Neural progenitor cell (in vitro differentiated cells): ENCODE measurements at regions not wholly inside any gene's neighbourhood (a gene's known extent, or its start where the extent isn't known, plus 50 kb on each side); places are given as distances from the start of the nearest gene placed in this dataset.

Source experiments
- DNase-seq: peaks from one replicate; pipeline ENCODE4 v3.0.0-alpha.2; 2016; ENCODE audit warnings: low spot score
- H2AFZ ChIP-seq: fragments of 200-600 bp; sonication (generic); replicated peaks from 2 replicates; pipeline ENCODE4 v1.6.1; 2016; ENCODE audit warnings: antibody characterized with exemption
- H3F3A ChIP-seq: fragments of 200-600 bp; sonication (generic); 2 replicates; pipeline ENCODE4 v1.6.1; 2016; ENCODE audit warnings: antibody characterized with exemption, low read depth
- H3K27ac ChIP-seq: fragments of 200-600 bp; sonication (generic); 2 replicates; pipeline ENCODE4 v1.5.1; 2016; ENCODE audit warnings: mild to moderate bottlenecking
- H3K27me3 ChIP-seq: fragments of 200-600 bp; sonication (generic); 2 replicates; pipeline ENCODE4 v1.6.1; 2016; ENCODE audit warnings: mild to moderate bottlenecking, moderate library complexity
- H3K36me3 ChIP-seq: fragments of 200-600 bp; sonication (generic); 2 replicates; pipeline ENCODE4 v1.5.1; 2016
- H3K4me1 ChIP-seq: fragments of 200-600 bp; sonication (generic); 2 replicates; pipeline ENCODE4 v1.6.1; 2016; ENCODE audit warnings: mixed run types
- H3K4me2 ChIP-seq: fragments of 200-600 bp; sonication (generic); 2 replicates; pipeline ENCODE4 v1.6.1; 2016
- H3K4me3 ChIP-seq: fragments of 200-600 bp; sonication (generic); 2 replicates; pipeline ENCODE4 v1.5.1; 2016
- H3K79me2 ChIP-seq: fragments of 200-600 bp; sonication (generic); 2 replicates; pipeline ENCODE4 v1.6.1; 2016; ENCODE audit warnings: low read depth
- H3K9ac ChIP-seq: fragments of 200-600 bp; sonication (generic); 2 replicates; pipeline ENCODE4 v1.6.1; 2016
- H3K9me3 ChIP-seq: fragments of 200-600 bp; sonication (generic); 2 replicates; pipeline ENCODE4 v1.5.1; 2016; ENCODE audit warnings: low read depth
- H4K20me1 ChIP-seq: fragments of 200-600 bp; sonication (generic); 2 replicates; pipeline ENCODE4 v1.6.1; 2016; ENCODE audit warnings: low read depth
- H3K27ac Mint-ChIP-seq: 3 replicates; pipeline ENCODE4 v1.8.0; 2021; ENCODE audit warnings: mixed read lengths
- H3K27me3 Mint-ChIP-seq: 2 replicates; pipeline ENCODE4 v1.8.0; 2022; ENCODE audit warnings: low read depth, mild to moderate bottlenecking, inconsistent platforms, moderate library complexity, mixed read lengths; ENCODE audit not compliant: insufficient read depth
- H3K36me3 Mint-ChIP-seq: 3 replicates; pipeline ENCODE4 v1.8.0; 2021; ENCODE audit warnings: mixed read lengths
- H3K4me1 Mint-ChIP-seq: 3 replicates; pipeline ENCODE4 v1.8.0; 2021; ENCODE audit warnings: mixed read lengths
- H3K4me3 Mint-ChIP-seq: 3 replicates; pipeline ENCODE4 v1.8.0; 2021; ENCODE audit warnings: mild to moderate bottlenecking, moderate library complexity, mixed read lengths
- H3K9me3 Mint-ChIP-seq: 3 replicates; pipeline ENCODE4 v1.8.0; 2020; ENCODE audit warnings: mixed read lengths
- EZH2 ChIP-seq: fragments of 200-600 bp; sonication (generic); IDR thresholded peaks from 2 replicates; pipeline ENCODE4 v1.6.1; 2017; ENCODE audit warnings: antibody characterized with exemption, mild to moderate bottlenecking, moderate library complexity
- EZH2phosphoT487 ChIP-seq: fragments of 200-600 bp; sonication (generic); IDR thresholded peaks from 2 replicates; pipeline ENCODE4 v1.6.1; 2017; ENCODE audit warnings: antibody characterized with exemption
- TF ChIP-seq, protein P1 (sequence below): fragments of 200-600 bp; sonication (generic); IDR thresholded peaks from 2 replicates; pipeline ENCODE4 v1.5.1; 2017; ENCODE audit warnings: antibody characterized with exemption, mild to moderate bottlenecking

- TF ChIP-seq, protein P1, sequence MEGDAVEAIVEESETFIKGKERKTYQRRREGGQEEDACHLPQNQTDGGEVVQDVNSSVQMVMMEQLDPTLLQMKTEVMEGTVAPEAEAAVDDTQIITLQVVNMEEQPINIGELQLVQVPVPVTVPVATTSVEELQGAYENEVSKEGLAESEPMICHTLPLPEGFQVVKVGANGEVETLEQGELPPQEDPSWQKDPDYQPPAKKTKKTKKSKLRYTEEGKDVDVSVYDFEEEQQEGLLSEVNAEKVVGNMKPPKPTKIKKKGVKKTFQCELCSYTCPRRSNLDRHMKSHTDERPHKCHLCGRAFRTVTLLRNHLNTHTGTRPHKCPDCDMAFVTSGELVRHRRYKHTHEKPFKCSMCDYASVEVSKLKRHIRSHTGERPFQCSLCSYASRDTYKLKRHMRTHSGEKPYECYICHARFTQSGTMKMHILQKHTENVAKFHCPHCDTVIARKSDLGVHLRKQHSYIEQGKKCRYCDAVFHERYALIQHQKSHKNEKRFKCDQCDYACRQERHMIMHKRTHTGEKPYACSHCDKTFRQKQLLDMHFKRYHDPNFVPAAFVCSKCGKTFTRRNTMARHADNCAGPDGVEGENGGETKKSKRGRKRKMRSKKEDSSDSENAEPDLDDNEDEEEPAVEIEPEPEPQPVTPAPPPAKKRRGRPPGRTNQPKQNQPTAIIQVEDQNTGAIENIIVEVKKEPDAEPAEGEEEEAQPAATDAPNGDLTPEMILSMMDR = no peak
- TF ChIP-seq EZH2phosphoT487 (no peak), EZH2 (no peak)
- H3F3A ChIP-seq = no peaks in the 10 kb centered on the region
- no peak for DNase-seq
- no peak overlapping the region for H2AFZ ChIP-seq
- Mint-ChIP-seq H3K36me3 (no peaks in the 10 kb centered on the region), H3K4me3 (no peak overlapping the region), H3K4me1 (peaks cover 42% of the 10 kb centered on the region), H3K27ac (no peak overlapping the region), H3K27me3 (no peaks in the 10 kb centered on the region), H3K9me3 (no peaks in the 10 kb centered on the region)
- no peak overlapping the region for H3K4me2 ChIP-seq
- no peak overlapping the region for H3K4me3 ChIP-seq
- H3K27me3 ChIP-seq = no peaks in the 10 kb centered on the region
- H3K4me1 ChIP-seq = peaks cover 4% of the 10 kb centered on the region
- H4K20me1 ChIP-seq = no peaks in the 10 kb centered on the region
- no peak overlapping the region for H3K9ac ChIP-seq
- no peak overlapping the region for H3K27ac ChIP-seq
- no peaks in the 10 kb centered on the region for H3K36me3 ChIP-seq
- H3K9me3 ChIP-seq = no peaks in the 10 kb centered on the region
- no peaks in the 10 kb centered on the region for H3K79me2 ChIP-seq
These were observed 215.3 kb upstream of the NFIA start for GRCh38 chr1:60866917-60867531.

GRCh38 chr1:60866226-60866900 is 216.0 kb upstream of the NFIA start:
- H2AFZ ChIP-seq = no peak overlapping the region
- H3K9me3 ChIP-seq = no peaks in the 10 kb centered on the region
- no peaks in the 10 kb centered on the region for H3K36me3 ChIP-seq
- no peaks in the 10 kb centered on the region for H4K20me1 ChIP-seq
- Mint-ChIP-seq H3K36me3 (no peaks in the 10 kb centered on the region), H3K4me3 (no peak overlapping the region), H3K27me3 (peaks cover 2% of the 10 kb centered on the region), H3K27ac (no peak overlapping the region), H3K4me1 (peaks cover 47% of the 10 kb centered on the region), H3K9me3 (no peaks in the 10 kb centered on the region)
- H3K9ac ChIP-seq = no peak overlapping the region
- H3K79me2 ChIP-seq = no peaks in the 10 kb centered on the region
- TF ChIP-seq EZH2phosphoT487 = no peak
- TF ChIP-seq, protein P1 = no peak
- no peak for TF ChIP-seq EZH2
- H3K4me3 ChIP-seq = no peak overlapping the region
- H3F3A ChIP-seq = no peaks in the 10 kb centered on the region
- H3K4me2 ChIP-seq = no peak overlapping the region
- no peaks in the 10 kb centered on the region for H3K27me3 ChIP-seq
- H3K4me1 ChIP-seq = peaks cover 6% of the 10 kb centered on the region
- no peak for DNase-seq
- no peak overlapping the region for H3K27ac ChIP-seq

DNA sequence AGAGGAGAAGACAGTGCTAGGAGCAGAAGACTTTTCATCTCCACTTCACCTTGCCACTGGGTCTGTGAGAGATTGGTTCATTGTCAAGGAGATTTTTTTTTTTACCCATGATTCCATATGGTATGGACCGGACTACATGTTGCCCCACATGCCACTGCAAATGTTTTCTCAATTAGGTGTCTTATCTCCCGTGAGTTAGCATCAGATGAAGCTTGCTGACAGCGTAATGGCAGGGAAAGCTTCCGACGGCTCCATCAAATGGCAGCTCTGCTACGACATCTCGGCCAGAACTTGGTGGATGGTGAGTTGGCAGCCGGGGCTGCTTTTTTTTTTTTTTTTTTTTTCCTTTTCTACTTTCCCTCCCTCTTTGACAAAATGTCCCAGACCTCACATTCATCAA is 217.2 kb upstream of the NFIA start:
- Histone ChIP-seq H4K20me1 (no peaks in the 10 kb centered on the region), H3K79me2 (no peaks in the 10 kb centered on the region), H3K4me1 (peaks cover 6% of the 10 kb centered on the region), H3K4me3 (no peak overlapping the region), H3K9me3 (no peaks in the 10 kb centered on the region), H3K36me3 (no peaks in the 10 kb centered on the region), H3K27ac (no peak overlapping the region), H3F3A (no peaks in the 10 kb centered on the region), H3K9ac (no peak overlapping the region), H3K27me3 (no peaks in the 10 kb centered on the region), H2AFZ (no peak overlapping the region), H3K4me2 (no peak overlapping the region)
- Mint-ChIP-seq H3K36me3 (no peaks in the 10 kb centered on the region), H3K9me3 (no peaks in the 10 kb centered on the region), H3K27ac (no peak overlapping the region), H3K27me3 (peaks cover 4% of the 10 kb centered on the region), H3K4me3 (peak overlapping the region; percentile 11), H3K4me1 (peaks cover 42% of the 10 kb centered on the region)
- DNase-seq = no peak
- no peak for TF ChIP-seq EZH2
- no peak for TF ChIP-seq EZH2phosphoT487
- TF ChIP-seq, protein P1 = no peak
